WTC11 (cell line): ENCODE measurements at regions not wholly inside any gene's neighbourhood (a gene's known extent, or its start where the extent isn't known, plus 50 kb on each side); places are given as distances from the start of the nearest gene placed in this dataset.

Source experiments
- JUN ChIP-seq: sonication (generic); formaldehyde crosslinking; IDR thresholded peaks from 2 replicates; pipeline ENCODE4 v1.8.0; 2023; ENCODE audit warnings: mild to moderate bottlenecking, missing genetic modification reagents
- TEAD1 ChIP-seq: sonication (generic); formaldehyde crosslinking; IDR thresholded peaks from 2 replicates; pipeline ENCODE4 v1.8.0; 2022; ENCODE audit warnings: mild to moderate bottlenecking, missing genetic modification reagents
- TF ChIP-seq, protein P1 (sequence below): fragments of 200-600 bp; IDR thresholded peaks from 2 replicates; pipeline ENCODE4 v1.8.0; 2022; ENCODE audit warnings: antibody characterized with exemption

DNA sequence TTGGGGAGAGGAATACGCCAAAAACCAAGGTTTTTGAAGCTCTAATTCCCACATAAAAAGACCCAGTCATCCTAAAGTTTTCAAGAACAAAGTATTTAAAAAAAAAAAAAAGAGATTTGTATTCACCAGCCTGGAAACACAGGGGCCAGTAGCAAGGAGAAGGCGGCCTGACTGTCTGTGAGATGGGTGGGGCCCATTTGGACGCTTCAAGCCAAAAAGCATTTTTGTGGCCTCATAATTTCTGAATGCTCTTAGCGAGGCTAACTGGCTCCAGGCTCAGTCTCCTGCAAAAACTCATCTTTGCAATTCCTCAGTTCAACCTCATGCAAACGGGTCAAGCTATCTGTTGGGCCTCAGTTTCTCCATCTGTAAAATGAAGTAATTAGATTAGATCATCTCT lies 514.1 kb downstream of the MED13L start:
- TF ChIP-seq, protein P1, sequence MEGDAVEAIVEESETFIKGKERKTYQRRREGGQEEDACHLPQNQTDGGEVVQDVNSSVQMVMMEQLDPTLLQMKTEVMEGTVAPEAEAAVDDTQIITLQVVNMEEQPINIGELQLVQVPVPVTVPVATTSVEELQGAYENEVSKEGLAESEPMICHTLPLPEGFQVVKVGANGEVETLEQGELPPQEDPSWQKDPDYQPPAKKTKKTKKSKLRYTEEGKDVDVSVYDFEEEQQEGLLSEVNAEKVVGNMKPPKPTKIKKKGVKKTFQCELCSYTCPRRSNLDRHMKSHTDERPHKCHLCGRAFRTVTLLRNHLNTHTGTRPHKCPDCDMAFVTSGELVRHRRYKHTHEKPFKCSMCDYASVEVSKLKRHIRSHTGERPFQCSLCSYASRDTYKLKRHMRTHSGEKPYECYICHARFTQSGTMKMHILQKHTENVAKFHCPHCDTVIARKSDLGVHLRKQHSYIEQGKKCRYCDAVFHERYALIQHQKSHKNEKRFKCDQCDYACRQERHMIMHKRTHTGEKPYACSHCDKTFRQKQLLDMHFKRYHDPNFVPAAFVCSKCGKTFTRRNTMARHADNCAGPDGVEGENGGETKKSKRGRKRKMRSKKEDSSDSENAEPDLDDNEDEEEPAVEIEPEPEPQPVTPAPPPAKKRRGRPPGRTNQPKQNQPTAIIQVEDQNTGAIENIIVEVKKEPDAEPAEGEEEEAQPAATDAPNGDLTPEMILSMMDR = no peak
- TF ChIP-seq JUN = no peak
- TF ChIP-seq TEAD1 (CRISPR knock-in tag) = no peak
